BJ (cell line): ENCODE measurements at regions not wholly inside any gene's neighbourhood (a gene's known extent, or its start where the extent isn't known, plus 50 kb on each side); places are given as distances from the start of the nearest gene placed in this dataset.

Source experiments
- CTCF ChIA-PET: fragments of 350-600 bp; formaldehyde crosslinking; extraction: SDS; loops from one replicate; lab custom pipeline; 2021; ENCODE audit warnings: antibody characterized with exemption, inconsistent platforms; lab: Yijun Ruan, JAX
- POLR2A ChIA-PET: fragments of 300-600 bp; sonication (Branson Sonifier 250); formaldehyde crosslinking; extraction: SDS; loops from one replicate; lab custom pipeline; 2021; ENCODE audit warnings: antibody characterized with exemption; lab: Charles Lee
- DNase-seq: peaks from one replicate; pipeline ENCODE4 v3.0.0-alpha.2; 2011; ENCODE audit warnings: low read depth
- H3K27me3 ChIP-seq: 2 replicates; pipeline ENCODE4 v1.6.0; 2011; ENCODE audit warnings: low read length; ENCODE audit not compliant: control insufficient read depth, insufficient read depth
- H3K36me3 ChIP-seq: 2 replicates; pipeline ENCODE4 v1.5.1; 2011; ENCODE audit warnings: low read length; ENCODE audit not compliant: control insufficient read depth, insufficient read depth
- H3K4me3 ChIP-seq: 2 replicates; pipeline ENCODE4 v1.5.1; 2011; ENCODE audit warnings: low read depth, mild to moderate bottlenecking, control low read depth, low read length
- TF ChIP-seq, protein P1 (sequence below): IDR thresholded peaks from 2 replicates; pipeline ENCODE4 v1.5.1; 2011; ENCODE audit warnings: low read depth, mild to moderate bottlenecking, control low read depth, inconsistent platforms, low read length, moderate library complexity; ENCODE audit not compliant: insufficient read depth

DNA sequence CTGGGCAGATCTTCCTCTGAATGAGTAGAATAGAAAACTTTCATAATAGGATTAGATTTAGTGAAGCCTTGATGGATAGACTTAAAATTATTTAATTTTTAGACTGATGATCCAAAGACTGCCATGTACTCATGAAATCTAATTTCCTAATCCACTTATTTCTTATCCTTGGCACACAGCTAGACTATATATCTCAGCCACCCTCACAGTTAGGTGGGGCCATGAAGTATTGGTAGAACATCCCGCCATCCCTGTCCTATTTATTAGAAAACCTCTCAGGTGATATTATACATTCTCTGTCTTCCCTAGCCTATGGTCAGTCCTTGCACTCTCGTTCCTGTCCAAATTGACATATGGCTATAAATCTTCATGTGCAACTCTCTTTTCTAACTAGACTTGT is 110.9 kb downstream of the FAM170A start:
- ChIA-PET POLR2A (no interaction called here), CTCF (no interaction called here)
- H3K4me3 ChIP-seq = no peak overlapping the region
- H3K27me3 ChIP-seq = no peaks in the 10 kb centered on the region
- TF ChIP-seq, protein P1, sequence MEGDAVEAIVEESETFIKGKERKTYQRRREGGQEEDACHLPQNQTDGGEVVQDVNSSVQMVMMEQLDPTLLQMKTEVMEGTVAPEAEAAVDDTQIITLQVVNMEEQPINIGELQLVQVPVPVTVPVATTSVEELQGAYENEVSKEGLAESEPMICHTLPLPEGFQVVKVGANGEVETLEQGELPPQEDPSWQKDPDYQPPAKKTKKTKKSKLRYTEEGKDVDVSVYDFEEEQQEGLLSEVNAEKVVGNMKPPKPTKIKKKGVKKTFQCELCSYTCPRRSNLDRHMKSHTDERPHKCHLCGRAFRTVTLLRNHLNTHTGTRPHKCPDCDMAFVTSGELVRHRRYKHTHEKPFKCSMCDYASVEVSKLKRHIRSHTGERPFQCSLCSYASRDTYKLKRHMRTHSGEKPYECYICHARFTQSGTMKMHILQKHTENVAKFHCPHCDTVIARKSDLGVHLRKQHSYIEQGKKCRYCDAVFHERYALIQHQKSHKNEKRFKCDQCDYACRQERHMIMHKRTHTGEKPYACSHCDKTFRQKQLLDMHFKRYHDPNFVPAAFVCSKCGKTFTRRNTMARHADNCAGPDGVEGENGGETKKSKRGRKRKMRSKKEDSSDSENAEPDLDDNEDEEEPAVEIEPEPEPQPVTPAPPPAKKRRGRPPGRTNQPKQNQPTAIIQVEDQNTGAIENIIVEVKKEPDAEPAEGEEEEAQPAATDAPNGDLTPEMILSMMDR = no peak
- DNase-seq = no peak
- no peaks in the 10 kb centered on the region for H3K36me3 ChIP-seq

DNA sequence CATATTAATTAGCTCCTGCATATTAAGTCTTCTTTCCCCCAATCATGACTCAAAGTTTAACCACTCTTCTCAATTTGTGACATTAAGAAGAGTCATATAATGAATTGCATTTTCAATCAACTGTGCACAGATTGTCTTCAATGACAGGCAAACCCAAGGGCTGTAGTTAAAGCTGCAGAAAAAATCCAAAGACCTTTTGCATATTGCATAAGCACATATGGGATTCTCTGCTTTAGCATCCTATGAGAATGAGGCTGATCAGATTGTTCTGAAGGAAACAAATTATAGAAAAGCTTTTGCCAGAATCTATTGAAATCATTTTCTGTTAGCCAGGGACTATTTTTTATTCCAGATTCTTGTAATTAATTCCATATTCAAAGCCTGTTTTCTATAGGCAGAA is 112.3 kb downstream of the FAM170A start:
- ChIA-PET POLR2A (no interaction called here), CTCF (no interaction called here)
- DNase-seq = no peak
- no peaks in the 10 kb centered on the region for H3K27me3 ChIP-seq
- H3K36me3 ChIP-seq = no peaks in the 10 kb centered on the region
- no peak overlapping the region for H3K4me3 ChIP-seq
- TF ChIP-seq, protein P1 = no peak

DNA sequence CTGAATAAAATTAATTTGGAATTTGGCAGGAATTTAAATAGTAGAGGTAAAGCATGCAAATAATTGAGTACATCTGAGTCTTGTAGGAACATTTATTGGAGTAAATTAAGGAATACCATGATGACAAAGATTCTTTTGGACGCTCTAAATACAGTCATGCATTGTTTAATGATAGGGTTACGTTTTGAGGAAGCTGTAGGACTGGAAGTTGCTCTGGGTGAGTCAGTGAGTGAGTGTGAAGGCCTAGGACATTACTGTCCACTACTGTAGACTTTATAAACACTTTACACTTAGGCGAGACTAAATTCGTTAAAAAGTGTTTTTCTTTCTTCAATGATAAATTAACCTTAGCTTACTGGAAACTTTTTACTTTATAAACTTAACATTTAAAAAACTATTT is 113.0 kb downstream of the FAM170A start:
- H3K27me3 ChIP-seq = no peaks in the 10 kb centered on the region
- H3K4me3 ChIP-seq = no peak overlapping the region
- TF ChIP-seq, protein P1 = no peak
- H3K36me3 ChIP-seq = no peaks in the 10 kb centered on the region
- DNase-seq = no peak
- ChIA-PET CTCF (no interaction called here), POLR2A (no interaction called here)

DNA sequence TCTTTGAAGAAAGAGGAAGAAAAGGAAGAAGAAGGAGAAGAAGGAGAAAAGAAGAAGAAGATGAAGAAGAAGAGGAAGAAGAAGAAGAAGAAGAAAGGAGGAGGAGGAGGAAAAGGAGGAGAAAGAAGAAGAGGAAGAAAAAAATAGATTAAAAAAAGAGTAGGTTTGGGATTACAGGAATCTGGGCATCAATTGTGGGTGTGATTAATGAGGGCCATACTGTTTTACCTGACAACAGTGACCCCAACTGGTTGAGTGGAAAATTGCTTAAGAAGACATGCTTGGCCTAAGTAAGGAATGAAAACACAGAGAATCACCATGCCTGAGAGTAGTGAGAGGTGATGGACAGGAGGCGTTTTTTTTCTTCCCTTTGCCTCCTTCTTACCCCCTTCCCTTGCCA is 114.6 kb downstream of the FAM170A start:
- no peaks in the 10 kb centered on the region for H3K36me3 ChIP-seq
- DNase-seq = no peak
- ChIA-PET POLR2A (no interaction called here), CTCF (no interaction called here)
- H3K4me3 ChIP-seq = no peak overlapping the region
- TF ChIP-seq, protein P1 = no peak
- no peaks in the 10 kb centered on the region for H3K27me3 ChIP-seq

DNA sequence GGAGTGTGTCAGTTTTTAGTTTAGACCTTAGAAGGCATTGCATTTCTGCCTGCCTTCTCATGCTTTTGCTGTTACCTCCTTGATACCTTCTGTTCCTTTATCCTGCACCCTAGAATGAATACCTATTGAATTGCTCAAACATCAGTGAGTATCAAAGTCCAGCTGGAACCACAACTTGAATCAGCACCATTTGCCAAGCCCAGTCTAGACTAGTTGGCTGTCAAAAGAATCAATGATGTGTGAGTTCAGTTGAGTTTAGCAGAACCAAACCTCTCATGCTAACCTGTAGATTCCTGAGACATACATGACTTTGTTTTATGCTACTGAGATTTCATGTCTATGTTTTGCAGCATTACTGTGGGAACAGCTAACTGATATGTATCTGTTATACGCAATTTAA is 116.6 kb downstream of the FAM170A start:
- no peak for DNase-seq
- POLR2A ChIA-PET = no interaction called here
- no peaks in the 10 kb centered on the region for H3K27me3 ChIP-seq
- no peak overlapping the region for H3K4me3 ChIP-seq
- CTCF ChIA-PET = no interaction called here
- TF ChIP-seq, protein P1 = no peak
- H3K36me3 ChIP-seq = no peaks in the 10 kb centered on the region
